ENCODE measurements at regions not wholly inside any gene's neighbourhood (a gene's known extent, or its start where the extent isn't known, plus 50 kb on each side); places are given as distances from the start of the nearest gene placed in this dataset.

DNA sequence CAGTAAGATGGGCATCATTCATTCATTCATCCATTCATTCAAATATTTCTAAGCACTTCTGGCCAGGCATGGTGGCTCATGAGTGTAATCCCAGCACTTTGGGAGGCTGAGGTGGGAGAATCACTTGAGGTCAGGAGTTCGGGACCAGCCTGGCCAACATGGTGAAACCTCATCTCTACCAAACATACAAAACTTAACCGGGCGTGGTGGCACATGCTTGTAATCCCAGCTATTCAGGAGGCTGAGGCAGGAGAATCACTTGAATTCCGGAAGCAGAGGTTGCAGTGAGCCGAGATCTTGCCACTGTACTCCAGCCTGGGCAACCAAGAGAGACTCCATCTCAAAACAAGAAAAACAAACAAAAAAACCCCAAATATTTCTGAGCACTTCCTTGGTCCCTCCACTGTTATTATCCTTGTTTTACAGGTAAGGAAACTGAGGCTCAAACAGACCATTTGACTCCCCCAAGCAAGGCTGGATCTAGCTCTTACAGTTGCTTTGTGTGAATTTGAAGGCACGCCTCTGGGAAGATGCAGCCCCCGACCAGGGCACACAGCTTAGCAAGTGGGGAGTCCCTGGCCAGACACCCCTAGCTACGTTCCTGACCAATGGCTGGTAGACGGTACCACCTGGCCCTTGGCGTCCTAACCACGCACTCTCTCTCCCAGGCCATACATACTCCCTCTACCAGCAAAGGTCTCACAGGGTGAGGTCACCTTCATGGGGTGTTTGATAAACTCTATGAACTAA is 50.6 kb upstream of the ODC1 start:
- Histone ChIP-seq H3K79me2 (ENCODE audit: insufficient read depth, low read length) (no peaks in the 10 kb centered on the region), H4K5ac (ENCODE audit: insufficient read length, low read depth, low read length) (no peak overlapping the region), H3K4me1 (ENCODE audit: insufficient read depth, low read length) (no peaks in the 10 kb centered on the region), H3K79me1 (ENCODE audit: insufficient read depth, low read depth, low read length, poor library complexity, severe bottlenecking) (no peaks in the 10 kb centered on the region), H2BK120ac (ENCODE audit: low read depth, low read length, poor library complexity, severe bottlenecking) (no peak overlapping the region), H3K4me2 (ENCODE audit: insufficient read depth, insufficient read length, low read length) (no peak overlapping the region), H3K27ac (ENCODE audit: insufficient read length, low read depth, low read length) (no peak overlapping the region), H3K4ac (ENCODE audit: low read depth, low read length) (no peak overlapping the region), H3T11ph (ENCODE audit: low read length) (no peak overlapping the region), H2AK5ac (ENCODE audit: insufficient read length, low read length) (no peak overlapping the region), H3K23me2 (ENCODE audit: insufficient read length, low read depth, low read length, poor library complexity, severe bottlenecking) (no peaks in the 10 kb centered on the region), H3K56ac (ENCODE audit: insufficient read length, low read depth, low read length) (no peak overlapping the region), H2BK5ac (ENCODE audit: insufficient read length, low read length) (no peak overlapping the region), H2AFZ (ENCODE audit: low read length) (no peak overlapping the region), H3K23ac (ENCODE audit: insufficient read length, low read depth, low read length) (no peak overlapping the region), H4K20me1 (ENCODE audit: control insufficient read depth, insufficient read depth, insufficient read length) (no peaks in the 10 kb centered on the region), H2BK20ac (ENCODE audit: low read depth, low read length, poor library complexity, severe bottlenecking) (no peak overlapping the region), H4K91ac (ENCODE audit: insufficient read length, low read depth, low read length) (no peak overlapping the region), H2BK12ac (ENCODE audit: insufficient read length, low read depth, low read length) (no peak overlapping the region), H3K18ac (ENCODE audit: insufficient read length, low read depth, low read length) (no peak overlapping the region), H2BK15ac (ENCODE audit: low read depth, low read length) (no peak overlapping the region), H3K14ac (ENCODE audit: insufficient read depth, low read length) (no peak overlapping the region), H3K9me3 (ENCODE audit: control insufficient read depth, low read depth, low read length) (no peaks in the 10 kb centered on the region), H4K8ac (replicated peaks; ENCODE audit: insufficient read length, low read depth, low read length) (no peak overlapping the region), H3K27me3 (ENCODE audit: insufficient read depth, low read length) (no peaks in the 10 kb centered on the region), H3K9ac (ENCODE audit: extremely low read depth, insufficient read length, low read length) (no peak overlapping the region)
- Mint-ChIP-seq H3K4me3 (no peak overlapping the region), H3K9me3 (no peaks in the 10 kb centered on the region; a peak in 1 of 5 replicates), H3K27ac (no peak overlapping the region), H3K27me3 (ENCODE audit: low read depth) (peaks cover 3% of the 10 kb centered on the region; the same call in 1 of the 2 replicates), H3K36me3 (ENCODE audit: insufficient read depth in 1 of 3, low read depth in 3 of 3) (no peaks in the 10 kb centered on the region; a peak in 1 of 7 replicates), H3K4me1 (peaks cover 9 to 20% of the 10 kb centered on the region in 2 experiments)
- TF ChIP-seq, protein P1, sequence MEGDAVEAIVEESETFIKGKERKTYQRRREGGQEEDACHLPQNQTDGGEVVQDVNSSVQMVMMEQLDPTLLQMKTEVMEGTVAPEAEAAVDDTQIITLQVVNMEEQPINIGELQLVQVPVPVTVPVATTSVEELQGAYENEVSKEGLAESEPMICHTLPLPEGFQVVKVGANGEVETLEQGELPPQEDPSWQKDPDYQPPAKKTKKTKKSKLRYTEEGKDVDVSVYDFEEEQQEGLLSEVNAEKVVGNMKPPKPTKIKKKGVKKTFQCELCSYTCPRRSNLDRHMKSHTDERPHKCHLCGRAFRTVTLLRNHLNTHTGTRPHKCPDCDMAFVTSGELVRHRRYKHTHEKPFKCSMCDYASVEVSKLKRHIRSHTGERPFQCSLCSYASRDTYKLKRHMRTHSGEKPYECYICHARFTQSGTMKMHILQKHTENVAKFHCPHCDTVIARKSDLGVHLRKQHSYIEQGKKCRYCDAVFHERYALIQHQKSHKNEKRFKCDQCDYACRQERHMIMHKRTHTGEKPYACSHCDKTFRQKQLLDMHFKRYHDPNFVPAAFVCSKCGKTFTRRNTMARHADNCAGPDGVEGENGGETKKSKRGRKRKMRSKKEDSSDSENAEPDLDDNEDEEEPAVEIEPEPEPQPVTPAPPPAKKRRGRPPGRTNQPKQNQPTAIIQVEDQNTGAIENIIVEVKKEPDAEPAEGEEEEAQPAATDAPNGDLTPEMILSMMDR (conservative IDR thresholded peaks at IDR 0.05), result no peak
- no CpG with 5 or more reads among the region's 11 CpGs for WGBS (ENCODE audit: extremely low coverage, insufficient read length, low lambda C conversion rate)
- no peak for DNase-seq
